ENCODE measurements at regions not wholly inside any gene's neighbourhood (a gene's known extent, or its start where the extent isn't known, plus 50 kb on each side); places are given as distances from the start of the nearest gene placed in this dataset.

DNA sequence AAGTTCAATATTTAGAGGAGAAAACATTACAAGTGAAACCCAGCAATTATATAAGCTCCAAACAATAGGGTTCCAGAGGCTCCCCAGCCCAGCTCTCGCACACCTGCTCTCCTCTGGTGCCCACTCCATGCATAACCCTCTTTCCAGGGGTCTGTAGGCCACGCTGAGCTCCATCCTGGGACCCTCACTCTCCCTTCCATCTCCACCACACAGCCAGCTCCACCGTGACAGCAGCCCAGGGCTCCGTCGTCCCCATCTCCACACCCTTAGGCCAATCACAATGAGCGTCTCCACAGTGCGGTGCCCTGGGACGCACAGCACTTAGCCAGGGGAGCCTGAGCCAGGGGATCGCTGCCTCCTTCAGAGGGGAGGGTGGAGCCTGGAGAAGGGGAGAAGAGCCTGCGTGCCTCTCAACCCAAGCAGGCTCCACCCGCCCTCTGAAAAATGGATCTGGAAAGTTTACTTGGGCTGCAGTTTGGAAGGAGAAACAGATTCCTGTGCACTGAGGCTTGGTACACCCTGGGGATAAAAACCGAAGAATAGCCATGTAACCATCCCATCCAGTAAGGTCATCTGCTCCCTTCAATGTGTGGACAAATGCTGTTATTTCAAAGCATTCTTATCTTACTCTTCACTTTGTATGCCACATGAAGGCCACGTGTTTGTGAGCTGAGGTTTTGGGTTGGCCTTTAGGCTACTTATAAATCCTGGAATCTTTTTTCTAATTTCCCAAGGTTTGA is 72.4 kb upstream of the GGTLC1 start:
- Histone ChIP-seq H3K4me1 (ENCODE audit: insufficient read depth, low read length) (no peaks in the 10 kb centered on the region), H3K4me2 (ENCODE audit: low read length) (no peak overlapping the region), H3K27me3 (ENCODE audit: insufficient read depth, low read length) (no peaks in the 10 kb centered on the region), H3K9ac (ENCODE audit: low read length) (no peak overlapping the region), H4K20me1 (ENCODE audit: insufficient read depth, low read length) (no peaks in the 10 kb centered on the region), H3K4me3 (ENCODE audit: insufficient read depth, low read depth, low read length) (no peak overlapping the region), H3K36me3 (ENCODE audit: insufficient read depth, low read length) (no peaks in the 10 kb centered on the region), H3K27ac (ENCODE audit: low read depth, low read length) (no peak overlapping the region), H2AFZ (ENCODE audit: low read depth, low read length) (no peak overlapping the region), H3K79me2 (ENCODE audit: insufficient read depth, low read length) (no peaks in the 10 kb centered on the region), H3K9me3 (ENCODE audit: insufficient read depth, low read depth, low read length) (no peaks in the 10 kb centered on the region)
- no peak overlapping the region for H3K4me3 Mint-ChIP-seq (ENCODE audit: unreplicated experiment)
- H3K36me3 Mint-ChIP-seq (ENCODE audit: low read depth, unreplicated experiment): no peaks in the 10 kb centered on the region
- TF ChIP-seq, protein P1, sequence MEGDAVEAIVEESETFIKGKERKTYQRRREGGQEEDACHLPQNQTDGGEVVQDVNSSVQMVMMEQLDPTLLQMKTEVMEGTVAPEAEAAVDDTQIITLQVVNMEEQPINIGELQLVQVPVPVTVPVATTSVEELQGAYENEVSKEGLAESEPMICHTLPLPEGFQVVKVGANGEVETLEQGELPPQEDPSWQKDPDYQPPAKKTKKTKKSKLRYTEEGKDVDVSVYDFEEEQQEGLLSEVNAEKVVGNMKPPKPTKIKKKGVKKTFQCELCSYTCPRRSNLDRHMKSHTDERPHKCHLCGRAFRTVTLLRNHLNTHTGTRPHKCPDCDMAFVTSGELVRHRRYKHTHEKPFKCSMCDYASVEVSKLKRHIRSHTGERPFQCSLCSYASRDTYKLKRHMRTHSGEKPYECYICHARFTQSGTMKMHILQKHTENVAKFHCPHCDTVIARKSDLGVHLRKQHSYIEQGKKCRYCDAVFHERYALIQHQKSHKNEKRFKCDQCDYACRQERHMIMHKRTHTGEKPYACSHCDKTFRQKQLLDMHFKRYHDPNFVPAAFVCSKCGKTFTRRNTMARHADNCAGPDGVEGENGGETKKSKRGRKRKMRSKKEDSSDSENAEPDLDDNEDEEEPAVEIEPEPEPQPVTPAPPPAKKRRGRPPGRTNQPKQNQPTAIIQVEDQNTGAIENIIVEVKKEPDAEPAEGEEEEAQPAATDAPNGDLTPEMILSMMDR (IDR thresholded peaks at IDR 0.05; ENCODE audit: insufficient read depth, low read depth, low read length): no peak
- TF ChIP-seq EZH2 (IDR thresholded peaks at IDR 0.05; ENCODE audit: insufficient read depth, low read length): no peak
- H3K4me1 Mint-ChIP-seq (ENCODE audit: low read depth, unreplicated experiment): no peaks in the 10 kb centered on the region
- peaks cover 4% of the 10 kb centered on the region for H3K27me3 Mint-ChIP-seq (ENCODE audit: low read depth, unreplicated experiment)
- FAIRE-seq (no peak), DNase-seq (ENCODE audit: low read depth) (no peak)
- no peak overlapping the region for H3K27ac Mint-ChIP-seq (ENCODE audit: unreplicated experiment)
- H3K9me3 Mint-ChIP-seq (ENCODE audit: unreplicated experiment): no peaks in the 10 kb centered on the region

DNA sequence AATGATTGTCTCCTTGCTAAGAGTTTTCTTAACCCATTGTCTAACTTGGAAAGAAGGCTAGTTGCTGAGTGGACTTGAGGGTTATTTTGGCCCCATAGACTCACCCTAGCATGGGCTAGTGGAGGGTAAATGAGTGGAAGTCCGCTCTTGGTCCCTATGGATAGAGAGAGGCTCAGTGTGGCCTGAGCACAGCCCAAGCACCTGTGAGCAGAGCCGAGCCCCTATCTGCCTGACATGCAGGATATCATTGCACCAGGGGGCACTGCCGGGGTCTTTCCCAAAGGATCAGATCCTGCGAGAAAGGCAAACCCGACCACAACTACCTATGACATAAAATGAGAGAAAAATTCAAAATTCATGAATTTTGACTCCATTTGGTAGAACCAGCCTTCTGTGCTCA is 70.6 kb upstream of the GGTLC1 start:
- H3K27me3 Mint-ChIP-seq (ENCODE audit: low read depth, unreplicated experiment): no peaks in the 10 kb centered on the region

More for the DNA sequence above, 70.6 kb upstream of the GGTLC1 start:
- Histone ChIP-seq H3K79me2 (ENCODE audit: insufficient read depth, low read length) (no peaks in the 10 kb centered on the region), H3K4me2 (ENCODE audit: low read length) (no peak overlapping the region), H2AFZ (ENCODE audit: low read depth, low read length) (no peak overlapping the region), H4K20me1 (ENCODE audit: insufficient read depth, low read length) (no peaks in the 10 kb centered on the region), H3K4me3 (ENCODE audit: insufficient read depth, low read depth, low read length) (no peak overlapping the region), H3K27me3 (ENCODE audit: insufficient read depth, low read length) (no peaks in the 10 kb centered on the region), H3K9ac (ENCODE audit: low read length) (no peak overlapping the region), H3K27ac (ENCODE audit: low read depth, low read length) (no peak overlapping the region), H3K9me3 (ENCODE audit: insufficient read depth, low read depth, low read length) (no peaks in the 10 kb centered on the region), H3K4me1 (ENCODE audit: insufficient read depth, low read length) (no peaks in the 10 kb centered on the region), H3K36me3 (ENCODE audit: insufficient read depth, low read length) (no peaks in the 10 kb centered on the region)
- no peak for DNase-seq (ENCODE audit: low read depth)
- H3K36me3 Mint-ChIP-seq (ENCODE audit: low read depth, unreplicated experiment): no peaks in the 10 kb centered on the region
- H3K4me3 Mint-ChIP-seq (ENCODE audit: unreplicated experiment): no peak overlapping the region
- no peak for FAIRE-seq
- H3K4me1 Mint-ChIP-seq (ENCODE audit: low read depth, unreplicated experiment): peaks cover 3% of the 10 kb centered on the region
- H3K9me3 Mint-ChIP-seq (ENCODE audit: unreplicated experiment): no peaks in the 10 kb centered on the region
- no peak overlapping the region for H3K27ac Mint-ChIP-seq (ENCODE audit: unreplicated experiment)
- TF ChIP-seq EZH2 (IDR thresholded peaks at IDR 0.05; ENCODE audit: insufficient read depth, low read length): no peak
- TF ChIP-seq, protein P1 (IDR thresholded peaks at IDR 0.05; ENCODE audit: insufficient read depth, low read depth, low read length): no peak
